Erythroblast (primary cell): ENCODE measurements at regions not wholly inside any gene's neighbourhood (a gene's known extent, or its start where the extent isn't known, plus 50 kb on each side); places are given as distances from the start of the nearest gene placed in this dataset.

Source experiments
- GATA1 ChIP-seq: IDR thresholded peaks from 2 replicates; pipeline ENCODE4 v1.6.1; 2011; ENCODE audit warnings: low read depth, mild to moderate bottlenecking, control low read depth, low read length, moderate library complexity
- POLR2A ChIP-seq: IDR thresholded peaks from 2 replicates; pipeline ENCODE4 v1.6.1; 2011; ENCODE audit warnings: mild to moderate bottlenecking, low read length

DNA sequence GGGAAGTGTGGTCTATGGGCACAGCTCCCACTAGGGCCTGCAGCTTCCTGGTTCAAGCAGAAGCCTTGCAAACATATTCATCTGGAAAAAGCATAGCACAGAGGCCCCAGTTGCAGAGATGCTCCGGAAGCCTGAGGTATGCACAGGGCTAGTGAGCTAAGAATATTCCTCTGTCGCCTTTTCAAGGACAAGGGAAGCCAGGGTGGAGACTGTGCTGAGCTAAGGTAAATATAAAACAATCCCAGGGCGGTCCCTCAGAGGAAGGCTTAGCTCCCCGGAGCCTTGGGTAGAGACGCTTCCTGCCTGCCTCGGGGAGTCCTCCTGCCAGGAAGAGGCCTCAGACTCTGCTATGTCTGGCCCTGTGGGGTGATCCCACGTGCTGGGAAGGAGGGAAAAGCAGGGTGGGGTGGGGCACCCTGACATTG lies 134.8 kb upstream of the FOXA2 start:
- no peak for TF ChIP-seq POLR2A
- TF ChIP-seq GATA1, result no peak
